KMS-11 (cell line): ENCODE measurements at regions not wholly inside any gene's neighbourhood (a gene's known extent, or its start where the extent isn't known, plus 50 kb on each side); places are given as distances from the start of the nearest gene placed in this dataset.

ENCODE experiments used
- H2AFZ ChIP-seq: fragments of 200-600 bp; sonication (generic); 2 replicates; pipeline ENCODE4 v1.6.1; 2016; ENCODE audit warnings: antibody characterized with exemption, mixed run types, low read depth
- H3K27ac ChIP-seq: fragments of 200-600 bp; sonication (generic); 2 replicates; pipeline ENCODE4 v1.6.1; 2016; ENCODE audit warnings: mild to moderate bottlenecking, mixed run types
- H3K27me3 ChIP-seq: fragments of 200-600 bp; sonication (generic); 2 replicates; pipeline ENCODE4 v1.6.1; 2017; ENCODE audit warnings: mild to moderate bottlenecking, low read depth, mixed run types, moderate library complexity; ENCODE audit not compliant: insufficient read depth
- H3K36me3 ChIP-seq: fragments of 200-600 bp; sonication (generic); 2 replicates; pipeline ENCODE4 v1.6.1; 2017; ENCODE audit warnings: mild to moderate bottlenecking, mixed run types; ENCODE audit not compliant: insufficient read depth
- H3K4me1 ChIP-seq: fragments of 200-600 bp; sonication (generic); 2 replicates; pipeline ENCODE4 v1.6.1; 2016; ENCODE audit warnings: mild to moderate bottlenecking, low read depth, mixed run types; ENCODE audit not compliant: poor library complexity, severe bottlenecking
- H3K4me2 ChIP-seq: fragments of 200-600 bp; sonication (generic); 2 replicates; pipeline ENCODE4 v1.7.0; 2016; ENCODE audit warnings: mild to moderate bottlenecking, mixed run types
- H3K4me3 ChIP-seq: fragments of 200-600 bp; sonication (generic); IDR thresholded peaks from 2 replicates; pipeline ENCODE4 v1.6.1; 2017; ENCODE audit warnings: low read depth, low read length, mixed read lengths; ENCODE audit not compliant: insufficient read depth
- H3K79me2 ChIP-seq: fragments of 200-600 bp; sonication (generic); 2 replicates; pipeline ENCODE4 v1.6.1; 2016; ENCODE audit warnings: low read depth, mixed run types; ENCODE audit not compliant: insufficient read depth
- H3K9ac ChIP-seq: fragments of 200-600 bp; sonication (generic); 2 replicates; pipeline ENCODE4 v1.6.1; 2016; ENCODE audit warnings: mild to moderate bottlenecking, mixed run types
- H4K20me1 ChIP-seq: fragments of 200-600 bp; sonication (generic); 2 replicates; pipeline ENCODE4 v1.6.1; 2016; ENCODE audit warnings: mild to moderate bottlenecking, mixed run types; ENCODE audit not compliant: insufficient read depth
- CTCF ChIP-seq: fragments of 200-600 bp; sonication (generic); conservative IDR thresholded peaks from 2 replicates; pipeline ENCODE4 v1.6.1; 2017; ENCODE audit warnings: low read depth, mild to moderate bottlenecking, antibody characterized with exemption, low read length, moderate library complexity, mixed read lengths

GRCh38 chr7:66413379-66414114, 208.4 kb downstream of the TPST1 start:
- H2AFZ ChIP-seq, result no peak overlapping the region
- H4K20me1 ChIP-seq, result no peaks in the 10 kb centered on the region
- H3K4me1 ChIP-seq, result peaks cover 7% of the 10 kb centered on the region
- H3K9ac ChIP-seq, result no peak overlapping the region
- H3K27ac ChIP-seq, result no peak overlapping the region
- TF ChIP-seq CTCF, result no peak
- no peaks in the 10 kb centered on the region for H3K27me3 ChIP-seq
- no peak overlapping the region for H3K4me2 ChIP-seq
- H3K79me2 ChIP-seq, result no peaks in the 10 kb centered on the region
- H3K36me3 ChIP-seq, result no peaks in the 10 kb centered on the region
- H3K4me3 ChIP-seq, result no peak overlapping the region

GRCh38 chr7:66415659-66416265, 210.6 kb downstream of the TPST1 start:
- Histone ChIP-seq H4K20me1 (no peaks in the 10 kb centered on the region), H3K4me3 (no peak overlapping the region), H3K27ac (no peak overlapping the region), H3K36me3 (no peaks in the 10 kb centered on the region), H3K27me3 (no peaks in the 10 kb centered on the region), H3K79me2 (no peaks in the 10 kb centered on the region), H3K4me1 (peaks cover 7% of the 10 kb centered on the region), H2AFZ (no peak overlapping the region), H3K4me2 (no peak overlapping the region), H3K9ac (no peak overlapping the region)
- TF ChIP-seq CTCF, result no peak

- Histone ChIP-seq H3K4me1 (peaks cover 7% of the 10 kb centered on the region), H3K9ac (no peak overlapping the region), H3K79me2 (no peaks in the 10 kb centered on the region), H4K20me1 (no peaks in the 10 kb centered on the region), H2AFZ (no peak overlapping the region), H3K27me3 (no peaks in the 10 kb centered on the region), H3K36me3 (no peaks in the 10 kb centered on the region), H3K27ac (no peak overlapping the region), H3K4me3 (no peak overlapping the region), H3K4me2 (no peak overlapping the region)
- no peak for TF ChIP-seq CTCF
Measured at GRCh38 chr7:66418537-66418936, 210.1 kb upstream of the KCTD7 start.

GRCh38 chr7:66419210-66419609, 209.5 kb upstream of the KCTD7 start:
- Histone ChIP-seq H3K27me3 (no peaks in the 10 kb centered on the region), H3K36me3 (no peaks in the 10 kb centered on the region), H3K4me1 (peaks cover 7% of the 10 kb centered on the region), H2AFZ (no peak overlapping the region), H4K20me1 (no peaks in the 10 kb centered on the region), H3K27ac (no peak overlapping the region), H3K79me2 (no peaks in the 10 kb centered on the region), H3K4me2 (no peak overlapping the region), H3K4me3 (no peak overlapping the region), H3K9ac (no peak overlapping the region)
- no peak for TF ChIP-seq CTCF
